ENCODE measurements at regions not wholly inside any gene's neighbourhood (a gene's known extent, or its start where the extent isn't known, plus 50 kb on each side); places are given as distances from the start of the nearest gene placed in this dataset.
"Not testable (repeated sequence)": the region's sequence is repeated elsewhere in the genome, so short reads cannot be mapped to it uniquely, and the experiment has no call there.

GRCh38 chr1:81738875-81739274 lies 61.9 kb upstream of the ADGRL2 start:
- DNase-seq (ENCODE audit: extremely low read depth, low read depth) = no peak

- DNase-seq (ENCODE audit: extremely low read depth, low read depth) = no peak
Measured at GRCh38 chr1:81733480-81733879, 67.3 kb upstream of the ADGRL2 start.

GRCh38 chr1:81731989-81732388 lies 68.7 kb upstream of the ADGRL2 start:
- DNase-seq (ENCODE audit: extremely low read depth, low read depth) = no peak

- DNase-seq (ENCODE audit: extremely low read depth, low read depth) = no peak
Measured at GRCh38 chr1:81730881-81731280, 69.9 kb upstream of the ADGRL2 start.

- DNase-seq (ENCODE audit: extremely low read depth, low read depth) = not testable (repeated sequence)
Measured at GRCh38 chr1:81730299-81730698, 70.4 kb upstream of the ADGRL2 start.

GRCh38 chr1:81729818-81730217 lies 70.9 kb upstream of the ADGRL2 start:
- no peak for DNase-seq (ENCODE audit: extremely low read depth, low read depth)

GRCh38 chr1:81729239-81729638 lies 71.5 kb upstream of the ADGRL2 start:
- DNase-seq (ENCODE audit: extremely low read depth, low read depth) = no peak

- DNase-seq (ENCODE audit: extremely low read depth, low read depth) = no peak
Measured at GRCh38 chr1:81725823-81726222, 74.9 kb upstream of the ADGRL2 start.

GRCh38 chr1:81722631-81723328 lies 78.0 kb upstream of the ADGRL2 start:
- not testable (repeated sequence) for DNase-seq (ENCODE audit: extremely low read depth, low read depth)

- DNase-seq (ENCODE audit: extremely low read depth, low read depth) = not testable (repeated sequence)
Measured at GRCh38 chr1:81720256-81720655, 80.5 kb upstream of the ADGRL2 start.

- DNase-seq (ENCODE audit: extremely low read depth, low read depth) = no peak
Measured at GRCh38 chr1:81717230-81717629, 83.5 kb upstream of the ADGRL2 start.

GRCh38 chr1:81715391-81715790 lies 85.3 kb upstream of the ADGRL2 start:
- no peak for DNase-seq (ENCODE audit: extremely low read depth, low read depth)

- no peak for DNase-seq (ENCODE audit: extremely low read depth, low read depth)
Measured at GRCh38 chr1:81714636-81715035, 86.1 kb upstream of the ADGRL2 start.

GRCh38 chr1:81712425-81712824 lies 88.3 kb upstream of the ADGRL2 start:
- no peak for DNase-seq (ENCODE audit: extremely low read depth, low read depth)

- no peak for DNase-seq (ENCODE audit: extremely low read depth, low read depth)
Measured at GRCh38 chr1:81710857-81711256, 89.9 kb upstream of the ADGRL2 start.

- no peak for DNase-seq (ENCODE audit: extremely low read depth, low read depth)
Measured at GRCh38 chr1:81708250-81708649, 92.5 kb upstream of the ADGRL2 start.

- DNase-seq (ENCODE audit: extremely low read depth, low read depth) = no peak
Measured at GRCh38 chr1:81706650-81707435, 93.9 kb upstream of the ADGRL2 start.

- no peak for DNase-seq (ENCODE audit: extremely low read depth, low read depth)
Measured at GRCh38 chr1:81703756-81704463, 96.8 kb upstream of the ADGRL2 start.

- DNase-seq (ENCODE audit: extremely low read depth, low read depth) = peak; percentile 26
Measured at GRCh38 chr1:81703391-81703755, 97.4 kb upstream of the ADGRL2 start.

- peak; percentile 46 for DNase-seq (ENCODE audit: extremely low read depth, low read depth)
Measured at GRCh38 chr1:81702903-81703302, 97.8 kb upstream of the ADGRL2 start.

GRCh38 chr1:81702079-81702715 lies 98.5 kb upstream of the ADGRL2 start:
- no peak for DNase-seq (ENCODE audit: extremely low read depth, low read depth)

Measured in NCI-H460 (cell line).